KMS-11 (cell line): ENCODE measurements at regions not wholly inside any gene's neighbourhood (a gene's known extent, or its start where the extent isn't known, plus 50 kb on each side); places are given as distances from the start of the nearest gene placed in this dataset.

Experiments
- H2AFZ ChIP-seq: fragments of 200-600 bp; sonication (generic); 2 replicates; pipeline ENCODE4 v1.6.1; 2016; ENCODE audit warnings: antibody characterized with exemption, mixed run types, low read depth
- H3K27ac ChIP-seq: fragments of 200-600 bp; sonication (generic); 2 replicates; pipeline ENCODE4 v1.6.1; 2016; ENCODE audit warnings: mild to moderate bottlenecking, mixed run types
- H3K27me3 ChIP-seq: fragments of 200-600 bp; sonication (generic); 2 replicates; pipeline ENCODE4 v1.6.1; 2017; ENCODE audit warnings: mild to moderate bottlenecking, low read depth, mixed run types, moderate library complexity; ENCODE audit not compliant: insufficient read depth
- H3K36me3 ChIP-seq: fragments of 200-600 bp; sonication (generic); 2 replicates; pipeline ENCODE4 v1.6.1; 2017; ENCODE audit warnings: mild to moderate bottlenecking, mixed run types; ENCODE audit not compliant: insufficient read depth
- H3K4me1 ChIP-seq: fragments of 200-600 bp; sonication (generic); 2 replicates; pipeline ENCODE4 v1.6.1; 2016; ENCODE audit warnings: mild to moderate bottlenecking, low read depth, mixed run types; ENCODE audit not compliant: poor library complexity, severe bottlenecking
- H3K4me2 ChIP-seq: fragments of 200-600 bp; sonication (generic); 2 replicates; pipeline ENCODE4 v1.7.0; 2016; ENCODE audit warnings: mild to moderate bottlenecking, mixed run types
- H3K4me3 ChIP-seq: fragments of 200-600 bp; sonication (generic); IDR thresholded peaks from 2 replicates; pipeline ENCODE4 v1.6.1; 2017; ENCODE audit warnings: low read depth, low read length, mixed read lengths; ENCODE audit not compliant: insufficient read depth
- H3K79me2 ChIP-seq: fragments of 200-600 bp; sonication (generic); 2 replicates; pipeline ENCODE4 v1.6.1; 2016; ENCODE audit warnings: low read depth, mixed run types; ENCODE audit not compliant: insufficient read depth
- H3K9ac ChIP-seq: fragments of 200-600 bp; sonication (generic); 2 replicates; pipeline ENCODE4 v1.6.1; 2016; ENCODE audit warnings: mild to moderate bottlenecking, mixed run types
- H4K20me1 ChIP-seq: fragments of 200-600 bp; sonication (generic); 2 replicates; pipeline ENCODE4 v1.6.1; 2016; ENCODE audit warnings: mild to moderate bottlenecking, mixed run types; ENCODE audit not compliant: insufficient read depth
- CTCF ChIP-seq: fragments of 200-600 bp; sonication (generic); conservative IDR thresholded peaks from 2 replicates; pipeline ENCODE4 v1.6.1; 2017; ENCODE audit warnings: low read depth, mild to moderate bottlenecking, antibody characterized with exemption, low read length, moderate library complexity, mixed read lengths

GRCh38 chr18:72470391-72470790 lies 73.8 kb downstream of the CBLN2 start:
- Histone ChIP-seq H3K36me3 (no peaks in the 10 kb centered on the region), H3K4me3 (no peak overlapping the region), H3K27ac (no peak overlapping the region), H3K4me1 (no peaks in the 10 kb centered on the region), H3K27me3 (no peaks in the 10 kb centered on the region), H3K9ac (no peak overlapping the region), H3K4me2 (no peak overlapping the region), H3K79me2 (no peaks in the 10 kb centered on the region), H2AFZ (no peak overlapping the region), H4K20me1 (no peaks in the 10 kb centered on the region)
- no peak for TF ChIP-seq CTCF

- Histone ChIP-seq H3K4me3 (no peak overlapping the region), H2AFZ (no peak overlapping the region), H3K36me3 (no peaks in the 10 kb centered on the region), H3K4me2 (no peak overlapping the region), H3K79me2 (no peaks in the 10 kb centered on the region), H3K27me3 (no peaks in the 10 kb centered on the region), H3K27ac (no peak overlapping the region), H3K4me1 (no peaks in the 10 kb centered on the region), H3K9ac (no peak overlapping the region), H4K20me1 (no peaks in the 10 kb centered on the region)
- TF ChIP-seq CTCF, result no peak
Measured at GRCh38 chr18:72468021-72468710, 76.0 kb downstream of the CBLN2 start.

- H3K4me3 ChIP-seq, result no peak overlapping the region
- no peaks in the 10 kb centered on the region for H4K20me1 ChIP-seq
- H3K36me3 ChIP-seq, result no peaks in the 10 kb centered on the region
- no peak overlapping the region for H2AFZ ChIP-seq
- no peaks in the 10 kb centered on the region for H3K27me3 ChIP-seq
- H3K79me2 ChIP-seq, result no peaks in the 10 kb centered on the region
- H3K4me2 ChIP-seq, result no peak overlapping the region
- H3K4me1 ChIP-seq, result no peaks in the 10 kb centered on the region
- no peak overlapping the region for H3K9ac ChIP-seq
- no peak for TF ChIP-seq CTCF
- H3K27ac ChIP-seq, result no peak overlapping the region
Measured at GRCh38 chr18:72460210-72460680, 83.9 kb downstream of the CBLN2 start.

- Histone ChIP-seq H3K79me2 (no peaks in the 10 kb centered on the region), H3K4me1 (no peaks in the 10 kb centered on the region), H3K27me3 (no peaks in the 10 kb centered on the region), H4K20me1 (no peaks in the 10 kb centered on the region), H3K27ac (no peak overlapping the region), H3K4me3 (no peak overlapping the region), H3K4me2 (no peak overlapping the region), H3K9ac (no peak overlapping the region), H3K36me3 (no peaks in the 10 kb centered on the region), H2AFZ (no peak overlapping the region)
- TF ChIP-seq CTCF, result no peak
Measured at GRCh38 chr18:72458271-72458670, 85.9 kb downstream of the CBLN2 start.
